Fibroblast of mammary gland (primary cell): ENCODE measurements at regions not wholly inside any gene's neighbourhood (a gene's known extent, or its start where the extent isn't known, plus 50 kb on each side); places are given as distances from the start of the nearest gene placed in this dataset.

Source experiments
- DNase-seq: peaks from one replicate; pipeline ENCODE4 v3.0.0-alpha.2; 2010; ENCODE audit warnings: low read depth
- H3K4me3 ChIP-seq: 2 replicates; pipeline ENCODE4 v1.5.1; 2011; ENCODE audit warnings: low read depth, mild to moderate bottlenecking, low read length, moderate library complexity; ENCODE audit not compliant: control insufficient read depth
- CTCF ChIP-seq: conservative IDR thresholded peaks from 2 replicates; pipeline ENCODE4 v1.5.1; 2011; ENCODE audit warnings: low read depth, low read length, inconsistent platforms; ENCODE audit not compliant: control insufficient read depth, insufficient read depth

- DNase-seq, result peak; percentile 69
- no peak for TF ChIP-seq CTCF
- H3K4me3 ChIP-seq, result no peak overlapping the region
Observed at GRCh38 chr6:44725070-44725469, 337.6 kb downstream of the CDC5L start.

- no peak for TF ChIP-seq CTCF
- DNase-seq, result no peak
- no peak overlapping the region for H3K4me3 ChIP-seq
Observed at GRCh38 chr6:44727651-44728630, 340.4 kb downstream of the CDC5L start.

- no peak for DNase-seq
- TF ChIP-seq CTCF, result no peak
- H3K4me3 ChIP-seq, result no peak overlapping the region
Observed at GRCh38 chr6:44730771-44731391, 343.4 kb downstream of the CDC5L start.

- H3K4me3 ChIP-seq, result no peak overlapping the region
- DNase-seq, result no peak
- no peak for TF ChIP-seq CTCF
Observed at GRCh38 chr6:44731485-44732095, 344.1 kb downstream of the CDC5L start.

- TF ChIP-seq CTCF, result no peak
- no peak overlapping the region for H3K4me3 ChIP-seq
- DNase-seq, result no peak
Observed at GRCh38 chr6:44732243-44732642, 344.7 kb downstream of the CDC5L start.

GRCh38 chr6:44733126-44733525, 345.6 kb downstream of the CDC5L start:
- DNase-seq, result no peak
- TF ChIP-seq CTCF, result no peak
- no peak overlapping the region for H3K4me3 ChIP-seq
